ENCODE measurements at regions not wholly inside any gene's neighbourhood (a gene's known extent, or its start where the extent isn't known, plus 50 kb on each side); places are given as distances from the start of the nearest gene placed in this dataset.

DNA sequence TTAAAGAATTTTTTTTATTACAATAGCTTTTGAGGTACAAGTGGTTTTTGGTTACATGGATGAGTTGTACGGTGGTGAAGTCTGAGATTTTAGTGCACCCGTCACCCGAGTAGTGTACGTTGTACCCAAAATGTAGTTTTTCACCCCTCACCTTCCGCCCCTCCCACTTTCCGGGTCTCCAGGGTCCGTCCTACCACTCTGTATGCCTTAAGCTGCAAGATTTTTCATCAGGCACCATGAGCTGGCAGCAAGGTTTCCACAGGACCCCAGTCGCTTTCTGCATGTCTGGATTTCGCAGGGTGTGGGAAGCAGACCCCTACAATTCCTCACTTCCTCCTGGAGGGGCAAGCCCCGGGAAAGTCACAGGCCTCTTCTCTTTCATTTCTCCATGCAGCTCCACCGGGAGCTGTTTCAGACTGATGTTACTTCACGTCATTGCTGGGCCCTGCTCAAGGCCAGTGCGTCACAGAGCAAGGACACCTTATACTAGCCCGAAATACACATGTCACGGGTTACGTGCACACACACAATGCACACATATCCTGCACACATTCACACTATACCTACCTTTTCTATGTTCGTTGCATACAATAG is 179.1 kb downstream of the ZFP36L2 start:
- Histone ChIP-seq H3K4me2 (ENCODE audit: control insufficient read depth, extremely low read depth, insufficient read depth, low read depth, low read length) (no peak overlapping the region), H3K27ac (ENCODE audit: control insufficient read depth, insufficient read depth, low read length) (no peak overlapping the region), H3K9me1 (ENCODE audit: control insufficient read depth, extremely low read depth, insufficient read depth, low read length) (no peaks in the 10 kb centered on the region), H2AFZ (ENCODE audit: control insufficient read depth, low read length) (no peak overlapping the region), H3K79me2 (ENCODE audit: control insufficient read depth, insufficient read depth, low read length) (no peaks in the 10 kb centered on the region), H3K27me3 (ENCODE audit: control insufficient read depth, extremely low read depth, insufficient read depth, low read length) (no peaks in the 10 kb centered on the region), H3K4me1 (ENCODE audit: control insufficient read depth, extremely low read depth, insufficient read depth, low read length) (peaks cover 38% of the 10 kb centered on the region), H3K9ac (ENCODE audit: control insufficient read depth, extremely low read depth, insufficient read depth, low read length) (no peak overlapping the region), H3K4me3 (ENCODE audit: control insufficient read depth in 2 of 3, extremely low read depth in 1 of 3, insufficient read depth in 2 of 3, low read depth in 1 of 3, low read length in 3 of 3) (no peak overlapping the region), H3K36me3 (ENCODE audit: control insufficient read depth in 2 of 2, extremely low read depth in 1 of 2, insufficient read depth in 2 of 2, low read length in 2 of 2) (no peaks in the 10 kb centered on the region), H3K9me3 (ENCODE audit: control insufficient read depth, low read depth, low read length) (no peaks in the 10 kb centered on the region), H4K20me1 (ENCODE audit: control insufficient read depth, extremely low read depth, insufficient read depth, low read length) (no peaks in the 10 kb centered on the region)
- TF ChIP-seq, protein P1, sequence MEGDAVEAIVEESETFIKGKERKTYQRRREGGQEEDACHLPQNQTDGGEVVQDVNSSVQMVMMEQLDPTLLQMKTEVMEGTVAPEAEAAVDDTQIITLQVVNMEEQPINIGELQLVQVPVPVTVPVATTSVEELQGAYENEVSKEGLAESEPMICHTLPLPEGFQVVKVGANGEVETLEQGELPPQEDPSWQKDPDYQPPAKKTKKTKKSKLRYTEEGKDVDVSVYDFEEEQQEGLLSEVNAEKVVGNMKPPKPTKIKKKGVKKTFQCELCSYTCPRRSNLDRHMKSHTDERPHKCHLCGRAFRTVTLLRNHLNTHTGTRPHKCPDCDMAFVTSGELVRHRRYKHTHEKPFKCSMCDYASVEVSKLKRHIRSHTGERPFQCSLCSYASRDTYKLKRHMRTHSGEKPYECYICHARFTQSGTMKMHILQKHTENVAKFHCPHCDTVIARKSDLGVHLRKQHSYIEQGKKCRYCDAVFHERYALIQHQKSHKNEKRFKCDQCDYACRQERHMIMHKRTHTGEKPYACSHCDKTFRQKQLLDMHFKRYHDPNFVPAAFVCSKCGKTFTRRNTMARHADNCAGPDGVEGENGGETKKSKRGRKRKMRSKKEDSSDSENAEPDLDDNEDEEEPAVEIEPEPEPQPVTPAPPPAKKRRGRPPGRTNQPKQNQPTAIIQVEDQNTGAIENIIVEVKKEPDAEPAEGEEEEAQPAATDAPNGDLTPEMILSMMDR (optimal IDR thresholded peaks at IDR 0.05 in 1 of 3, IDR thresholded peaks at IDR 0.05 in 1 of 3, conservative IDR thresholded peaks at IDR 0.05 in 1 of 3; ENCODE audit: extremely low read depth in 1 of 3, insufficient read depth in 2 of 3, low read length in 3 of 3) = no peak
- no peak for TF ChIP-seq EZH2 (IDR thresholded peaks at IDR 0.05; ENCODE audit: low read length)
- dilution Hi-C loops (cut with MboI; ENCODE audit: extremely low pct_ligation_motif_present, low sequenced_read_pairs) = no loop called here
- FAIRE-seq (no peak), DNase-seq (ENCODE audit: low read depth, low spot score) (no peak)

- TF ChIP-seq EZH2 (IDR thresholded peaks at IDR 0.05; ENCODE audit: low read length) = no peak
- TF ChIP-seq, protein P1 (optimal IDR thresholded peaks at IDR 0.05 in 1 of 3, IDR thresholded peaks at IDR 0.05 in 1 of 3, conservative IDR thresholded peaks at IDR 0.05 in 1 of 3; ENCODE audit: extremely low read depth in 1 of 3, insufficient read depth in 2 of 3, low read length in 3 of 3) = no peak
- Histone ChIP-seq H3K27ac (ENCODE audit: control insufficient read depth, insufficient read depth, low read length) (no peak overlapping the region), H3K27me3 (ENCODE audit: control insufficient read depth, extremely low read depth, insufficient read depth, low read length) (no peaks in the 10 kb centered on the region), H3K9me3 (ENCODE audit: control insufficient read depth, low read depth, low read length) (no peaks in the 10 kb centered on the region), H3K36me3 (ENCODE audit: control insufficient read depth in 2 of 2, extremely low read depth in 1 of 2, insufficient read depth in 2 of 2, low read length in 2 of 2) (no peaks in the 10 kb centered on the region), H2AFZ (ENCODE audit: control insufficient read depth, low read length) (no peak overlapping the region), H3K9me1 (ENCODE audit: control insufficient read depth, extremely low read depth, insufficient read depth, low read length) (no peaks in the 10 kb centered on the region), H3K9ac (ENCODE audit: control insufficient read depth, extremely low read depth, insufficient read depth, low read length) (no peak overlapping the region), H4K20me1 (ENCODE audit: control insufficient read depth, extremely low read depth, insufficient read depth, low read length) (no peaks in the 10 kb centered on the region), H3K79me2 (ENCODE audit: control insufficient read depth, insufficient read depth, low read length) (no peaks in the 10 kb centered on the region), H3K4me1 (ENCODE audit: control insufficient read depth, extremely low read depth, insufficient read depth, low read length) (peaks cover 37% of the 10 kb centered on the region), H3K4me2 (ENCODE audit: control insufficient read depth, extremely low read depth, insufficient read depth, low read depth, low read length) (no peak overlapping the region), H3K4me3 (ENCODE audit: control insufficient read depth in 2 of 3, extremely low read depth in 1 of 3, insufficient read depth in 2 of 3, low read depth in 1 of 3, low read length in 3 of 3) (no peak overlapping the region)
- DNase-seq (ENCODE audit: low read depth, low spot score) (no peak), FAIRE-seq (no peak)
- dilution Hi-C loops (cut with MboI; ENCODE audit: extremely low pct_ligation_motif_present, low sequenced_read_pairs) = no loop called here
Observed at GRCh38 chr2:43045866-43046265, 180.5 kb downstream of the ZFP36L2 start.

All from keratinocyte (primary cell).